ENCODE measurements at regions not wholly inside any gene's neighbourhood (a gene's known extent, or its start where the extent isn't known, plus 50 kb on each side); places are given as distances from the start of the nearest gene placed in this dataset.

DNA sequence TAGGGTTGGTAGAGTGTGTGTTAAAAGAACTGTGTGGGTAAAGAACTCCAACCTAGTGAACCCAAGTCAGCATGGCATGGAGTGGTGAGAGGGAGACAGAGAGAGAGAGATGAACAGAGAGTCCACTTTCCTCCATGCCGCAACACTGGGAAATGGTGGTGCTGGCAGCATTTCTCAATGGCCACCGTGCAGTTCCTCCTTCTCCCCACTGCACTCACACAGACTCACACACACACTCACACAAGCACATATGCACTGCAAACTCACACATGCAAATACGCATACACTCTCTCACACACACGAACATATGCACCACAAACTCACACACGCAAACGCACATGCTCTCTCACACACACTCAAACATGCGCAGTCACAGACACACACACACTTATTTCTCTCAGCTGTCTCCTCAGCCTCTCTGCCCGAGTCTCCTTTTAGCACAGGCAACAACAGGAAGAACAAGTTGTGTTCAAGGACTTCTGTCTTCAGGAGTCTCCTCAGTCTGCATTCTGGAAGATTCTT lies 66.5 kb upstream of the LY86 start:
- TF ChIP-seq POLR2A (IDR thresholded peaks at IDR 0.05), result no peak
- DNase-seq, result no peak
- Histone ChIP-seq H3K9me3 (no peaks in the 10 kb centered on the region), H3K36me3 (no peaks in the 10 kb centered on the region), H3K4me3 (no peak overlapping the region), H3K27ac (no peak overlapping the region), H3K27me3 (no peaks in the 10 kb centered on the region), H3K4me1 (ENCODE audit: insufficient read depth) (no peaks in the 10 kb centered on the region)
- intact Hi-C loops (cut with DNase I), result no loop called here
- WGBS, 3 donors, result 76 to 79% (median 79%) methylated on average over 8 of the region's 8 CpGs

- Histone ChIP-seq H3K27ac (no peak overlapping the region), H3K36me3 (no peaks in the 10 kb centered on the region), H3K27me3 (no peaks in the 10 kb centered on the region), H3K4me3 (no peak overlapping the region), H3K9me3 (no peaks in the 10 kb centered on the region), H3K4me1 (ENCODE audit: insufficient read depth) (no peaks in the 10 kb centered on the region)
- intact Hi-C loops (cut with DNase I), result no loop called here
- 57 to 70% (median 62%) methylated on average over 5 of the region's 5 CpGs for WGBS, 3 donors
- no peak for TF ChIP-seq CTCF (IDR thresholded peaks at IDR 0.05)
- no peak for TF ChIP-seq POLR2A (IDR thresholded peaks at IDR 0.05)
- TF ChIP-seq EP300 (IDR thresholded peaks at IDR 0.05), result no peak
- DNase-seq, result no peak
These were observed 65.8 kb upstream of the LY86 start for GRCh38 chr6:6522709-6523108.

- H3K27ac ChIP-seq, result no peak overlapping the region
- intact Hi-C loops (cut with DNase I), result no loop called here
- H3K4me3 ChIP-seq, result no peak overlapping the region
- H3K36me3 ChIP-seq, result no peaks in the 10 kb centered on the region
- H3K4me1 ChIP-seq (ENCODE audit: insufficient read depth), result no peaks in the 10 kb centered on the region
- no peak for DNase-seq
- no peaks in the 10 kb centered on the region for H3K9me3 ChIP-seq
- no peaks in the 10 kb centered on the region for H3K27me3 ChIP-seq
- TF ChIP-seq CTCF (IDR thresholded peaks at IDR 0.05), result no peak
- TF ChIP-seq POLR2A (IDR thresholded peaks at IDR 0.05), result no peak
- TF ChIP-seq EP300 (IDR thresholded peaks at IDR 0.05), result no peak
- WGBS, 3 donors, result 73 to 84% (median 81%) methylated on average over 3 of the region's 3 CpGs
These were observed 63.6 kb upstream of the LY86 start for GRCh38 chr6:6524951-6525350.

GRCh38 chr6:6525933-6526332 lies 62.6 kb upstream of the LY86 start:
- TF ChIP-seq CTCF (IDR thresholded peaks at IDR 0.05) (no peak), POLR2A (IDR thresholded peaks at IDR 0.05) (no peak), EP300 (IDR thresholded peaks at IDR 0.05) (no peak)
- H3K27me3 ChIP-seq, result no peaks in the 10 kb centered on the region
- DNase-seq, result no peak
- no peaks in the 10 kb centered on the region for H3K4me1 ChIP-seq (ENCODE audit: insufficient read depth)
- no peak overlapping the region for H3K27ac ChIP-seq
- H3K36me3 ChIP-seq, result no peaks in the 10 kb centered on the region
- H3K4me3 ChIP-seq, result no peak overlapping the region
- no peaks in the 10 kb centered on the region for H3K9me3 ChIP-seq
- whole genome bisulfite sequencing, 3 donors, result 70 to 86% (median 79%) methylated on average over 2 of the region's 2 CpGs
- intact Hi-C loops (cut with DNase I), result no loop called here

GRCh38 chr6:6529275-6529674 lies 59.2 kb upstream of the LY86 start:
- DNase-seq, result no peak
- Histone ChIP-seq H3K4me1 (ENCODE audit: insufficient read depth) (no peaks in the 10 kb centered on the region), H3K9me3 (no peaks in the 10 kb centered on the region), H3K27ac (no peak overlapping the region), H3K4me3 (no peak overlapping the region), H3K27me3 (no peaks in the 10 kb centered on the region), H3K36me3 (no peaks in the 10 kb centered on the region)
- TF ChIP-seq CTCF (IDR thresholded peaks at IDR 0.05), result no peak
- no peak for TF ChIP-seq EP300 (IDR thresholded peaks at IDR 0.05)
- TF ChIP-seq POLR2A (IDR thresholded peaks at IDR 0.05), result no peak
- intact Hi-C loops (cut with DNase I), result no loop called here
- WGBS, 3 donors, result 75 to 87% (median 87%) methylated on average over 3 of the region's 3 CpGs
